AG04449 (cell line): ENCODE measurements at regions not wholly inside any gene's neighbourhood (a gene's known extent, or its start where the extent isn't known, plus 50 kb on each side); places are given as distances from the start of the nearest gene placed in this dataset.
"Not testable (repeated sequence)": the region's sequence is repeated elsewhere in the genome, so short reads cannot be mapped to it uniquely, and the experiment has no call there.

Experiments used
- CTCF ChIA-PET: fragments of 350-600 bp; formaldehyde crosslinking; extraction: SDS; loops from one replicate; lab custom pipeline; 2021; ENCODE audit warnings: antibody characterized with exemption; lab: Yijun Ruan, JAX
- POLR2A ChIA-PET: fragments of 400-600, 350-600 bp; formaldehyde crosslinking; extraction: SDS; loops from one replicate; lab custom pipeline; 2020; ENCODE audit warnings: antibody characterized with exemption, inconsistent platforms; lab: Yijun Ruan, JAX
- DNase-seq: peaks from one replicate; pipeline ENCODE4 v3.0.0-alpha.2; 2010; ENCODE audit warnings: low read depth, low spot score
- H3K4me3 ChIP-seq: 2 replicates; pipeline ENCODE4 v1.5.1; 2011; ENCODE audit warnings: low read depth, mild to moderate bottlenecking, control low read depth, low read length
- TF ChIP-seq, protein P1 (sequence below): IDR thresholded peaks from one replicate; pipeline ENCODE4 v1.5.1; 2011; ENCODE audit warnings: mild to moderate bottlenecking, moderate library complexity, low read length, control low read depth, inconsistent platforms; ENCODE audit not compliant: insufficient read depth; ENCODE audit errors: missing control alignments

DNA sequence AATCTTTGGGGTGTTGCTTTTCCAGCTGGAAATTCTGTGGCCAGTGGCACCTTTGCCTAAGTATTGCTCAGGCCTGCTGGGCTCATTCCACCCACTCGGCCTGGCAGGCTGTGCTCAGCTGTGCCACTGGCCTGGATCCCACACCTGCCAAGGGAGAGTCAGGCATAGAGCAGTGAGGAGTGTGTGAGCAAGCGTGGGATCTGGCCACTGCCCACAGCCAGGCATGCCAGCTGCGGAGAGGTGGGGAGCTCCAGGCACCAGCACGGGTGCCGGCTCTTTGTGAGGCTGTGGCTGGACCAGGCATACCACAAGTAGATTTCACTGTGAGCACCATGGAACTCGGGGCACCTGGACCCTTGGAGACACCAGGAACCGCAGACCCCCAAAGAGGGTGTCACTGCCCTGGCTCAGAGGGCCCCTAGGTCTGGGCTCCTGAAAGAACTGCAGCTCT is 118.1 kb upstream of the MAP2 start:
- ChIA-PET CTCF (no interaction called here), POLR2A (no interaction called here)
- no peak overlapping the region for H3K4me3 ChIP-seq
- no peak for DNase-seq
- TF ChIP-seq, protein P1, sequence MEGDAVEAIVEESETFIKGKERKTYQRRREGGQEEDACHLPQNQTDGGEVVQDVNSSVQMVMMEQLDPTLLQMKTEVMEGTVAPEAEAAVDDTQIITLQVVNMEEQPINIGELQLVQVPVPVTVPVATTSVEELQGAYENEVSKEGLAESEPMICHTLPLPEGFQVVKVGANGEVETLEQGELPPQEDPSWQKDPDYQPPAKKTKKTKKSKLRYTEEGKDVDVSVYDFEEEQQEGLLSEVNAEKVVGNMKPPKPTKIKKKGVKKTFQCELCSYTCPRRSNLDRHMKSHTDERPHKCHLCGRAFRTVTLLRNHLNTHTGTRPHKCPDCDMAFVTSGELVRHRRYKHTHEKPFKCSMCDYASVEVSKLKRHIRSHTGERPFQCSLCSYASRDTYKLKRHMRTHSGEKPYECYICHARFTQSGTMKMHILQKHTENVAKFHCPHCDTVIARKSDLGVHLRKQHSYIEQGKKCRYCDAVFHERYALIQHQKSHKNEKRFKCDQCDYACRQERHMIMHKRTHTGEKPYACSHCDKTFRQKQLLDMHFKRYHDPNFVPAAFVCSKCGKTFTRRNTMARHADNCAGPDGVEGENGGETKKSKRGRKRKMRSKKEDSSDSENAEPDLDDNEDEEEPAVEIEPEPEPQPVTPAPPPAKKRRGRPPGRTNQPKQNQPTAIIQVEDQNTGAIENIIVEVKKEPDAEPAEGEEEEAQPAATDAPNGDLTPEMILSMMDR = no peak

DNA sequence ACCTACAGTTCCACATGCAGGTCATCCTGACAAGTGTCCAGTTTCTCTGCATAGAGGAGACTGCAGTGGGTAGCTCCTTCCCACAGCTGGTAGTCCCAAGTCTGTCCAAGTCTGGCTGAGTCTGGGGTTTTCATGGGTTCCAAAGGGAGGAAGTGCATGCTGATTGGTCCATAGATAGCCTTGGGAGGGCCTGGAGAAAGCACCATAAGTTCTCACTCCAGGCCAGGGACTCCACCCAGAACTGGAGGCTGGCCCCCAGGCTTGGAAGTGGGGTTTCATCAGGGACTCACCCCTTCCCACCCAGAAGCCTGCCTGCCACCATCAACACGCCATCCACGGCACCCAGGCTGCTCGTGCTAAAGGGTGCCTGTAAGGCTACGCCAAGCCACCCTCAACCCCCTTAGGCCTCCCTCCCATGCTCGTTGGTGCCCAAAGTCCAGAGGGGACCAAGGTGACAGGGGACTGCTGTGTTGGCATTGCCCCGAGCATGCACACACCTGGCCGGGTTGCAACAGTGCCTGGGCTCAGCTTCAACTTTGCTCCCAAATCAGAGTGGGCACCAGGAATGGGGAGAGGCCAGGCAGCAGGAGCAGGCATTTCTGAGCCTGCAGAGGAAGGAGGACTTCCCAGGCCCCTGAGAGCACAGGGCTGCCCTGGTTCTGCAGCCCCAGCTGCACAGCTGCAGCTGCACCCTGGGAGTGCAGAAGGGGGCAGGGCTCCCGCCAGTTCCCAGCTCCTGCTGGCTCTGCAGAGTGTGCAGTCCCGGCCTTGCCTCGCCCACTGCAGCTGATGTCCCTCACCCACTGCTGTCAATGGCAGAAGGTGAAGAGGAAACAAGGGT is 116.5 kb upstream of the MAP2 start:
- CTCF ChIA-PET = no interaction called here
- no peak for DNase-seq
- TF ChIP-seq, protein P1 = no peak
- H3K4me3 ChIP-seq = no peak overlapping the region
- POLR2A ChIA-PET = no interaction called here

DNA sequence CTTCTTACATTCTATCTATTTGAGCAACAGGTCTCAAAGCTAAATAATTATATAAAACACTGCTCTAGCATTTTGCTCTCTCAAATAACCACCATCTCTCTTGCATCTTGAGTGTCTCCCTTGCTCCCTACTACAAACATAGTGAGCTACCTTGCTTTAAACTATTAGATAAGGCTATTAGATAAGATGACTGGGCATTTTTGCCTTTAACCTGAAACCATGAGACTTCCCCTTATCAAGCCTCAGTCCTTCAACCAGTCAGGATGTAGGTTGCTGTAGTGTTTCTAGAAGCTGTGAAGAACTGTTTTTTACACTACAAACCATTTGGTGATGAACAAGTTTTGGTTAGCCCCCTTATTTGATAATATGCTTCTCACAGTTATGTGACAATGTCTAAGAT is 115.4 kb upstream of the MAP2 start:
- DNase-seq = no peak
- ChIA-PET POLR2A (no interaction called here), CTCF (interaction anchor here (0.8 to 1.7 kb wide), 2 partner anchors 13 to 26 kb away, joined by 3 to 4 read pairs; no protein-coding TSS in a partner anchor)
- TF ChIP-seq, protein P1 = no peak
- H3K4me3 ChIP-seq = no peak overlapping the region

DNA sequence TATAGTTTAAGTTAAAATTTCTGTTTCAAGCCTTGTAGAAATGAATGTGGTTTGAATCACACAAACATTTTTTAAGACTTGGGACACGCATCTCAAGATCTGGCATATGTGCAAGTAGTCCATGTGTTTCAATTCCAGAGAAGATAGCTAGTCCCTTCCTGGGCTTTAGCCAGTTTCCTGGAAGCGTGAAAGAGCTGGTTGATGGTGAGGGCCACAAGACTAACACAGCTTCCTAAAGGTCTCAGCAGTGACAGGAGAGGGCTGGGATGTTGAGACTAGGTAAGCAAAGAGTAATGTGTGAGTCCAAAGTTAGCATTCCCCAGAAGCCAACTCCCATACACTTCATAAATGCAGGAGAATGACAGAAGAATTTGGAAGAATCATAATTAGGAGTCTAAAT is 111.9 kb upstream of the MAP2 start:
- TF ChIP-seq, protein P1 = no peak
- no peak for DNase-seq
- ChIA-PET POLR2A (no interaction called here), CTCF (interaction anchor here (1.5 kb wide), 1 partner anchor 22 kb away, joined by 3 read pairs; no protein-coding TSS in a partner anchor)
- H3K4me3 ChIP-seq = no peak overlapping the region

DNA sequence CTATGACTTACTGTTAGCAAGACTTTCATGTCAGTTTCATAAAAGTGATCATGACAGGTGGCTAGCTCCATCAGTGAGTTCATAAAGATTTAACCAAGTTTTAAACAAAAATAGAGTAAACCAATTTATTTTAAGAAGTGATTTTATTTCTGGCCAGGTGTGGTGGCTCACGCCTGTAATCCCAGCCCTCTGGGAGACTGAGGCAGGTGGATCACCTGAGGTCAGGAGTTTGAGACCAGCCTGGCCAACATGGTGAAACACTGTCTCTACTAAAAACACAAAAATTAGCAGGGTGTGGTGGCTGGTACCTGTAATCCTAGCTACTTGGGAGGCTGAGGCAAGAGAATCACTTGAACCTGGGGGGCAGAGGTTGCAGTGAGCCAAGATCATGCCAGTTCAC is 111.4 kb upstream of the MAP2 start:
- H3K4me3 ChIP-seq, POLR2A ChIA-PET, DNase-seq: not testable (repeated sequence)
- CTCF ChIA-PET = interaction anchor here (1.5 kb wide), 1 partner anchor 22 kb away, joined by 3 read pairs; no protein-coding TSS in a partner anchor

DNA sequence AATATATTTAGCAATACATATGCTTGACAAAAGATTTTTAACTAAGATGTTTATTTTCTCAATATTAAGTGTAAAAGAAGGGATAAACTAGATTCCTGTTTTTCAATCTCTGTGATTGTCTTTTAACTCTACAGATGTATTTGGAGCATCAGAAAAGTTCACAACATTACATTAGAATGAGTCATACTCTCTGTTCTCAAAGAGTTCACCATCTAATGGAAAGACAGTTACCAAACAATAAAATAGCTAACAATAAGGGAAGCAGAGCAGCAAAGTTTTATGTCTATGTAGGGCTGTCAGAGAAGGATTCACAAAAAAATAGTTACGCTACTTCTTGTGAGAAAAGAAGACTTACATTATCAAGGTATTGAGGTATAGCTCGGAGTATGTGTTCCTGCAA is 109.2 kb upstream of the MAP2 start:
- no peak for DNase-seq

More for the DNA sequence above, 109.2 kb upstream of the MAP2 start:
- POLR2A ChIA-PET = no interaction called here
- TF ChIP-seq, protein P1 = no peak
- no peak overlapping the region for H3K4me3 ChIP-seq
- CTCF ChIA-PET = no interaction called here
